ENCODE measurements at regions not wholly inside any gene's neighbourhood (a gene's known extent, or its start where the extent isn't known, plus 50 kb on each side); places are given as distances from the start of the nearest gene placed in this dataset.
"Not testable (repeated sequence)": the region's sequence is repeated elsewhere in the genome, so short reads cannot be mapped to it uniquely, and the experiment has no call there.

GRCh38 chr18:21978546-21979170, 190.7 kb upstream of the GATA6 start:
- Mint-ChIP-seq H3K27ac (no peak overlapping the region), H3K27me3 (no peaks in the 10 kb centered on the region), H3K36me3 (ENCODE audit: low read depth) (no peaks in the 10 kb centered on the region), H3K9me3 (no peaks in the 10 kb centered on the region), H3K4me1 (ENCODE audit: low read depth) (no peaks in the 10 kb centered on the region), H3K4me3 (no peak overlapping the region)
- DNase-seq = no peak

DNA sequence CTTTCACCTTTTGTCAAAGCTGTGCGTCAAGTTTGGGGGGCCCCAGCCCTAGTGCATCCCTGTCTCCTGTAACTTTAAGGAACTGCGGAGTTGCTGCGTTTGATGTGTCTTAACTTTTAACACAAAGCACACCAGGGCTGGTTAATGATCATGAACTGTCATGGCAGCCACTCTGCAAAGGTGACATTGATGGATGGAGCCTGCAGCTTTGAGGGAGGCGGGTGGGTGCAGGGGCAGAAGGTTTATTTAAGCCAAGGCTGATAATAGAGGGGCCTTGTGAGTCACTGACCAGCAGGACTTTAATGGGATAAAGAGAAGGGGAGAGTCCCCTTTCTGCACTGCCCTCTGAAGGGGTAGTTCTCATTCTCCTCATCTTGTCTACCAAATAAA, 190.2 kb upstream of the GATA6 start:
- no peak for DNase-seq
- Mint-ChIP-seq H3K27ac (no peak overlapping the region), H3K4me1 (ENCODE audit: low read depth) (no peaks in the 10 kb centered on the region), H3K27me3 (no peaks in the 10 kb centered on the region), H3K4me3 (no peak overlapping the region), H3K36me3 (ENCODE audit: low read depth) (no peaks in the 10 kb centered on the region), H3K9me3 (no peaks in the 10 kb centered on the region)

- no peaks in the 10 kb centered on the region for H3K27me3 Mint-ChIP-seq
- no peak overlapping the region for H3K27ac Mint-ChIP-seq
- H3K9me3 Mint-ChIP-seq = no peaks in the 10 kb centered on the region
- DNase-seq = no peak
- H3K4me1 Mint-ChIP-seq (ENCODE audit: low read depth) = no peaks in the 10 kb centered on the region
- no peaks in the 10 kb centered on the region for H3K36me3 Mint-ChIP-seq (ENCODE audit: low read depth)
- H3K4me3 Mint-ChIP-seq = no peak overlapping the region
These were observed 189.6 kb upstream of the GATA6 start for GRCh38 chr18:21979759-21980158.

GRCh38 chr18:21980744-21981143, 188.6 kb upstream of the GATA6 start:
- H3K27me3 Mint-ChIP-seq = no peaks in the 10 kb centered on the region
- no peak overlapping the region for H3K27ac Mint-ChIP-seq
- DNase-seq = no peak
- H3K4me3 Mint-ChIP-seq = no peak overlapping the region
- H3K36me3 Mint-ChIP-seq (ENCODE audit: low read depth) = no peaks in the 10 kb centered on the region
- H3K9me3 Mint-ChIP-seq = no peaks in the 10 kb centered on the region
- no peaks in the 10 kb centered on the region for H3K4me1 Mint-ChIP-seq (ENCODE audit: low read depth)

DNA sequence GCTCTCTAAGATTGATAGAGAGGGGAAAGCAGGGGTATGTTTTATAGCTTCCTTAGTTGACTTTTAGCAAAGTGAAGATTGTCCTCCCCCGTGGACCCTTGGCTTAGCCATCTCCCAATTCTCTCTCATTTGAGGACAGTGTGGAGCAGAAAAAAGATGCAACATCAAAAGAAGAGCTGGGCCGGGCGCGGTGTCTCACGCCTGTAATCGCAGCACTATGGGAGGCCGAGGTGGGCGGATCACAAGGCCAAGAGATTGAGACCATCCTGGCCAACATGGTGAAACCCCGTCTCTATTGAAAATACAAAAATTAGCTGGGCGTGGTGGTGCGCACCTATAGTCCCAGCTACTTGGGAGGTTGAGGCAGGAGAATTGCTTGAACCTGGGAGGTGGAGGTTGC, 187.9 kb upstream of the GATA6 start:
- not testable (repeated sequence) for H3K4me1 Mint-ChIP-seq (ENCODE audit: low read depth); H3K9me3 Mint-ChIP-seq; DNase-seq; H3K36me3 Mint-ChIP-seq (ENCODE audit: low read depth); H3K4me3 Mint-ChIP-seq; H3K27ac Mint-ChIP-seq; H3K27me3 Mint-ChIP-seq

DNA sequence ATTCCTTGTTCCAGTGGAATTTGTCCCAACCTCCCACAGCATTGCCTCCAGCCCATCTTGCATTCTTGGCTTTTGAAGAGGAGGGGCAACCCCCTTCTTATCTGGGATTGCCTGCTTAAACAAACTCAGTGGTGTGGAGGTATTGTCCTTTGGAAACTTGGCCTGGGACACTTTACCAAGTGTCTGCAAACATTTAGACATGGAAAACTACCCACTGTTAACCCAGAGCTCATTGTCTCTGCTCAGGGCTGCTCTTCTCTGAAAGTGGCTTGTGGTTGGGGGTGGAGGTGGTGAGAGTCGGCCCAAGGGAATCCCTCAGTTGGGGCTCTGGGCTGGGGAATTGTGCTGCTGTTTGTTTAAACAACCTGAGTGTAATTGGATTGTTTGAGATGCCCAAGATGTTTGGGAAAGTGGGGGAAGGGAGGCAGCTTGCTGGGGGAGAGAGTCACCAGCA, 178.3 kb upstream of the GATA6 start:
- Mint-ChIP-seq H3K27me3 (peaks cover 5% of the 10 kb centered on the region), H3K27ac (no peak overlapping the region), H3K36me3 (ENCODE audit: low read depth) (no peaks in the 10 kb centered on the region), H3K4me1 (ENCODE audit: low read depth) (no peaks in the 10 kb centered on the region), H3K9me3 (no peaks in the 10 kb centered on the region), H3K4me3 (no peak overlapping the region)
- no peak for DNase-seq

DNA sequence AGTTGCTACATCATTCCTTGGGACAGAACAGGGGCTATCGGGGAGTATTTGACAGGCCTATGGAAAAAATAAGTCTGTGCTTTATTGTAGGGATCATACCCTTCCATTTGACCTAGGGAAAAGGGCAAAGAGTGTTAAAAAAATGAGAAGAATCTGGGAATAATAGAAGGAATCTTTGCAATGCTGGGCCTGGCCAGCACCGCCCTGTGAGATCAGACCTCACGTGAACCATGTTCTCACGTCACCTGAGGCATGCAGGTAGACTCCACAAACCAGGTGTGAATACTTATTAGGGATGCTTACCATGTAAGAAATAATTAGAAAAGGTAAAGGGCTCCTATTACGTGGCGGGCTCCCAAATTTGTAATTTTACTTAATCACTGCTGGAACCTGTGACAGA, 177.5 kb upstream of the GATA6 start:
- H3K27ac Mint-ChIP-seq = no peak overlapping the region
- H3K4me1 Mint-ChIP-seq (ENCODE audit: low read depth) = no peaks in the 10 kb centered on the region
- H3K27me3 Mint-ChIP-seq = peaks cover 5% of the 10 kb centered on the region
- H3K9me3 Mint-ChIP-seq = no peaks in the 10 kb centered on the region
- no peaks in the 10 kb centered on the region for H3K36me3 Mint-ChIP-seq (ENCODE audit: low read depth)
- no peak for DNase-seq
- H3K4me3 Mint-ChIP-seq = no peak overlapping the region

DNA sequence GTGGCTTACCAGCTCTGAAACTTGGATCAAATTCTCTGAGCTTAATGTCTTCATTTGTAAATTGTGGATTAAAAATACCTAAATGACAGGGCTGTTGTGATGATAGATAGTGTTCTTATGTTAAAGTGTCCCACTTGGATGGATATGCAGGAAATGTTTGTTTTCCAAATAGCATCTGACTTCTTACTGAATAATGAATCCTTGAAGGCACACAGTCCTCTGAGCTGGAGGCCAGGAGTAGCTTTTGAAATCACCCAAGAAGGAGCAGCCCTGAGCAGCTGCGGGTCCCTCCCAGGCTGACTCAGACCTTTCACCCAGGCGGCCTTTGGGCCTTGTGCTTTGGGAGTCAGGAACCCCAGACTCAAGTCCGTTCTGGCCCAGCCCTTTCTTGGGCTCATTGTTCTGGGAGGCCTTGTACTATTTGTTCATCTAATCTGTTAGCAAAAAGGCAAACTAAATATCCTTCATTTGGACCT, 173.0 kb upstream of the GATA6 start:
- H3K4me1 Mint-ChIP-seq (ENCODE audit: low read depth) = peaks cover 4% of the 10 kb centered on the region
- no peak overlapping the region for H3K27ac Mint-ChIP-seq
- H3K4me3 Mint-ChIP-seq = no peak overlapping the region
- H3K27me3 Mint-ChIP-seq = peaks cover 5% of the 10 kb centered on the region
- DNase-seq = no peak
- no peaks in the 10 kb centered on the region for H3K9me3 Mint-ChIP-seq
- H3K36me3 Mint-ChIP-seq (ENCODE audit: low read depth) = no peaks in the 10 kb centered on the region

GRCh38 chr18:21997207-21998143, 171.9 kb upstream of the GATA6 start:
- Mint-ChIP-seq H3K27ac (no peak overlapping the region), H3K36me3 (ENCODE audit: low read depth) (no peaks in the 10 kb centered on the region), H3K27me3 (peaks cover 2% of the 10 kb centered on the region), H3K9me3 (no peaks in the 10 kb centered on the region), H3K4me3 (no peak overlapping the region), H3K4me1 (ENCODE audit: low read depth) (peaks cover 4% of the 10 kb centered on the region)
- DNase-seq = no peak

- no peak overlapping the region for H3K4me3 Mint-ChIP-seq
- H3K27ac Mint-ChIP-seq = no peak overlapping the region
- H3K36me3 Mint-ChIP-seq (ENCODE audit: low read depth) = no peaks in the 10 kb centered on the region
- no peaks in the 10 kb centered on the region for H3K9me3 Mint-ChIP-seq
- DNase-seq = no peak
- H3K27me3 Mint-ChIP-seq = peaks cover 2% of the 10 kb centered on the region
- H3K4me1 Mint-ChIP-seq (ENCODE audit: low read depth) = peaks cover 4% of the 10 kb centered on the region
These were observed 170.9 kb upstream of the GATA6 start for GRCh38 chr18:21998486-21998885.

DNA sequence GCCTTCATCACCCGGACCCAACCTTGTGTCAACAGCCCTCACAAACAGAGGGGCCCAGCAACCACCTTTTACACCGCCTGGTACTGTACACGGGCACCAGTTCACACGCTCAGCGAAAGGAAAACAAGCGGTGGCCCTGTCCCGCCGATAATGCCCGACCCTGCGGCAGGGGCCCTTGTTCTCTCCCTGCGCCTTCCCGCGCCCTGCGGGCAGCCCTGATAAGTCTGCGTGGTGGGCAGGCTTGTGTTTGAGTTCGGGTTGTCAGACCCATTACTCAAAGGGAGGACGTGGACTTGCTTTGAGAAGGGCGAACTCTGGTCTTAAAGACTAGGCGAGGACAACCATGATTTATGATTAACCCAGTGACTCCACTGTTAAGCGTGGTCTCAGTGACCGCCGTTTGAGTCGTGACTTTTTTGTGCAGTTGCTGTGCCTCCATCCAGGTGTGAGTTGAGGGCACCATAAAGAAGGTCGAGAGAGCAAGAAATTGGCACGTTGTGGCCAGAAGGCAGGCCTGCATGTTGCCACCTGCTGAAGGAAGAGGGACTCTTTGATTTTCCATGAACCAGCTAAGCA, 167.4 kb upstream of the GATA6 start:
- Mint-ChIP-seq H3K4me1 (ENCODE audit: low read depth) (peaks cover 4% of the 10 kb centered on the region), H3K4me3 (no peak overlapping the region), H3K36me3 (ENCODE audit: low read depth) (no peaks in the 10 kb centered on the region), H3K9me3 (no peaks in the 10 kb centered on the region), H3K27me3 (no peaks in the 10 kb centered on the region), H3K27ac (no peak overlapping the region)
- DNase-seq = no peak

DNA sequence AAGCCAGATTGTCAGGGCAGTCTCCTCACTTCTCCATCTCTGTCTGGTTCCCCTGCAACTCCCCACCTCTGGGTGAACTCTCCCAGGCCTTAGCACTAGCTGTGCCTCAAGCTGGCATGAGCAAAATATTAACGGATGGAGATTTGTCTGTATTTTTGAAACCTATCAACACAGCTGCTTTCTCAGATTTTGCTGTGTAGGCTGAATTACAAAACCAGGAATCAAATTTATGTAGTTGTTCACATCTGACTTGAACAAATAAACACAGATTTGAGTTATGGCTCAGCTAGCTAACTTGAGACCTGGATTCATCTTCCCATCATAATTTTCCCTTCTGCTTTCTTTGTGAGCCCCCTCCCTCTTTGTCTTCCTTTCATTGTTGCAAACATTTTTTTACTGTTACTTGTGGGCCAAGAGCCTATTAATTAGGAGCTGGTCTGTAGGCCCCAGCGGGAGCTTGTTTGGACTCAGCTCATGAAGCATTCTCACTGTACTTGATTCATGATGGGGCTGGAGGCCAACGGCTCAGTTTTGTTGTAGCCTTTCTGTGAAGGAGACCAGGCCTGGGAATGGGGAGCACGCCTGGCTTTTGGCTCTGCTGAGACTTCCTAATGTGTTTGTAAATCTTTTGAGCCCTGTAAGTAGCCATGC, 164.1 kb upstream of the GATA6 start:
- DNase-seq = no peak
- no peaks in the 10 kb centered on the region for H3K36me3 Mint-ChIP-seq (ENCODE audit: low read depth)
- H3K4me1 Mint-ChIP-seq (ENCODE audit: low read depth) = no peaks in the 10 kb centered on the region
- no peaks in the 10 kb centered on the region for H3K9me3 Mint-ChIP-seq
- H3K27ac Mint-ChIP-seq = no peak overlapping the region
- no peaks in the 10 kb centered on the region for H3K27me3 Mint-ChIP-seq
- no peak overlapping the region for H3K4me3 Mint-ChIP-seq

DNA sequence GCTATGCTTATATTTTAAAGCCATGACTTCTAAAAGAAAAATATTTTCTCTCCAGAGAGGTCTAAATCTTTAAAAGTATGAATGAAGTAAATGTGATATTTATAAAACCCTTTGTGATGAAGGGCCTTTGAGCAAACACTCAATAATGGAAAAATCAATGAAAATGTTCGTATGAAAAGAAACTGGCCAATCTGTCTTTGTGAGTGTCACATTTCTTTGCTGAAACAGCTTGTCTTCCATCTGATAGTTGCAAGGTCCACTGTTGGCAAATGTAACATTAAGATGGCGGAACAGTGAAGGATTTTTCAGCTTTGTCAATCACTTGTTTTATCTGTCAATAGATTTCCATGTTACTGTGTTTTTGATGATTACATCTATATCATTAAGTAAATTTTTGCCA, 162.9 kb upstream of the GATA6 start:
- no peaks in the 10 kb centered on the region for H3K9me3 Mint-ChIP-seq
- H3K27ac Mint-ChIP-seq = no peak overlapping the region
- no peaks in the 10 kb centered on the region for H3K27me3 Mint-ChIP-seq
- no peak for DNase-seq
- no peaks in the 10 kb centered on the region for H3K36me3 Mint-ChIP-seq (ENCODE audit: low read depth)
- H3K4me3 Mint-ChIP-seq = no peak overlapping the region
- H3K4me1 Mint-ChIP-seq (ENCODE audit: low read depth) = no peaks in the 10 kb centered on the region

DNA sequence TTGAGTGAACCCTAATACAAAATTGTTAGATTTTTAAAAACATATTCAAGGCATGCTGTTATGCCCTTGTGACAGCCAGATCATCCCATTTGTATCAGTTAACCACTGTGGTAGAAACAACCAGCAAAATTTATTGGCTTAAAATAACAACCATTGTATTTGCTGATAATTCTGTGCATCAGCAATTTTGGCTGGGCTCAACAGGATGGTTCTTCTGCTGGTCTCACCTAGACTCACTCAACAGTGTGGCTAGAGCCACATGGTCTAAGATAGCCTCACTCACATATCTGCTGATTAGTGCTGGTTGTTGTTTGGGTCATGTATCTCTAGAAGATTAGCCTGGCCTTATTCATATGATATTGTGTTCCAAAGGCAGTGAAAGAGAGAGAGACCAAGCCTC, 160.1 kb upstream of the GATA6 start:
- no peak for DNase-seq
- Mint-ChIP-seq H3K36me3 (ENCODE audit: low read depth) (no peaks in the 10 kb centered on the region), H3K4me1 (ENCODE audit: low read depth) (no peaks in the 10 kb centered on the region), H3K9me3 (peaks cover 4% of the 10 kb centered on the region), H3K4me3 (no peak overlapping the region), H3K27me3 (no peaks in the 10 kb centered on the region), H3K27ac (no peak overlapping the region)
